HL-60 (cell line): ENCODE measurements at regions not wholly inside any gene's neighbourhood (a gene's known extent, or its start where the extent isn't known, plus 50 kb on each side); places are given as distances from the start of the nearest gene placed in this dataset.

Source experiments
- DNase-seq, 2 experiments: peaks; one replicate each; pipeline ENCODE4 v3.0.0-alpha.2; 2010 to 2020; ENCODE audit warnings: low read depth in 1 of 2, low spot score in 1 of 2
- H3K27ac ChIP-seq: fragments of 250-450 bp; sonication (Bioruptor Pico); replicated peaks from 2 replicates; pipeline ENCODE4 v1.5.1; 2020; ENCODE audit warnings: mild to moderate bottlenecking, moderate library complexity
- H3K27me3 ChIP-seq: fragments of 250-450 bp; sonication (Bioruptor Pico); 2 replicates; pipeline ENCODE4 v1.5.1; 2021; ENCODE audit warnings: mild to moderate bottlenecking, moderate library complexity; ENCODE audit not compliant: insufficient read depth, poor library complexity, severe bottlenecking
- H3K4me3 ChIP-seq: replicated peaks from 2 replicates; pipeline ENCODE4 v1.5.1; 2011; ENCODE audit warnings: mild to moderate bottlenecking, control low read depth, low read length; ENCODE audit not compliant: insufficient read depth
- GABPA ChIP-seq: IDR thresholded peaks from 2 replicates; pipeline ENCODE4 v1.6.1; 2012; ENCODE audit warnings: low read depth
- POLR2AphosphoS5 ChIP-seq: IDR thresholded peaks from 2 replicates; pipeline ENCODE4 v1.6.1; 2012; ENCODE audit warnings: low read depth
- SPI1 ChIP-seq: IDR thresholded peaks from 2 replicates; pipeline ENCODE4 v1.6.1; 2012; ENCODE audit warnings: low read depth, mild to moderate bottlenecking, borderline replicate concordance
- TF ChIP-seq, protein P1 (sequence below): IDR thresholded peaks from 2 replicates; pipeline ENCODE4 v1.6.1; 2012; ENCODE audit warnings: low read depth; ENCODE audit not compliant: insufficient replicate concordance
- TF ChIP-seq, protein P2 (sequence below): IDR thresholded peaks from one replicate; pipeline ENCODE4 v1.5.1; 2011; ENCODE audit warnings: low read length, control low read depth, inconsistent platforms; ENCODE audit not compliant: insufficient read depth

- no peak overlapping the region for H3K4me3 ChIP-seq
- DNase-seq = no peak
- no peaks in the 10 kb centered on the region for H3K27me3 ChIP-seq
- H3K27ac ChIP-seq = no peak overlapping the region
- TF ChIP-seq, protein P1, sequence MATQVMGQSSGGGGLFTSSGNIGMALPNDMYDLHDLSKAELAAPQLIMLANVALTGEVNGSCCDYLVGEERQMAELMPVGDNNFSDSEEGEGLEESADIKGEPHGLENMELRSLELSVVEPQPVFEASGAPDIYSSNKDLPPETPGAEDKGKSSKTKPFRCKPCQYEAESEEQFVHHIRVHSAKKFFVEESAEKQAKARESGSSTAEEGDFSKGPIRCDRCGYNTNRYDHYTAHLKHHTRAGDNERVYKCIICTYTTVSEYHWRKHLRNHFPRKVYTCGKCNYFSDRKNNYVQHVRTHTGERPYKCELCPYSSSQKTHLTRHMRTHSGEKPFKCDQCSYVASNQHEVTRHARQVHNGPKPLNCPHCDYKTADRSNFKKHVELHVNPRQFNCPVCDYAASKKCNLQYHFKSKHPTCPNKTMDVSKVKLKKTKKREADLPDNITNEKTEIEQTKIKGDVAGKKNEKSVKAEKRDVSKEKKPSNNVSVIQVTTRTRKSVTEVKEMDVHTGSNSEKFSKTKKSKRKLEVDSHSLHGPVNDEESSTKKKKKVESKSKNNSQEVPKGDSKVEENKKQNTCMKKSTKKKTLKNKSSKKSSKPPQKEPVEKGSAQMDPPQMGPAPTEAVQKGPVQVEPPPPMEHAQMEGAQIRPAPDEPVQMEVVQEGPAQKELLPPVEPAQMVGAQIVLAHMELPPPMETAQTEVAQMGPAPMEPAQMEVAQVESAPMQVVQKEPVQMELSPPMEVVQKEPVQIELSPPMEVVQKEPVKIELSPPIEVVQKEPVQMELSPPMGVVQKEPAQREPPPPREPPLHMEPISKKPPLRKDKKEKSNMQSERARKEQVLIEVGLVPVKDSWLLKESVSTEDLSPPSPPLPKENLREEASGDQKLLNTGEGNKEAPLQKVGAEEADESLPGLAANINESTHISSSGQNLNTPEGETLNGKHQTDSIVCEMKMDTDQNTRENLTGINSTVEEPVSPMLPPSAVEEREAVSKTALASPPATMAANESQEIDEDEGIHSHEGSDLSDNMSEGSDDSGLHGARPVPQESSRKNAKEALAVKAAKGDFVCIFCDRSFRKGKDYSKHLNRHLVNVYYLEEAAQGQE = no peak
- TF ChIP-seq SPI1 = no peak
- TF ChIP-seq POLR2AphosphoS5 = no peak
These were observed 223.2 kb upstream of the COPS8 start for GRCh38 chr2:236862526-236862925.

GRCh38 chr2:236862961-236863728 is 222.5 kb upstream of the COPS8 start:
- H3K27ac ChIP-seq = no peak overlapping the region
- DNase-seq = no peak
- TF ChIP-seq SPI1 (no peak), GABPA (no peak), POLR2AphosphoS5 (no peak)
- TF ChIP-seq, protein P2, sequence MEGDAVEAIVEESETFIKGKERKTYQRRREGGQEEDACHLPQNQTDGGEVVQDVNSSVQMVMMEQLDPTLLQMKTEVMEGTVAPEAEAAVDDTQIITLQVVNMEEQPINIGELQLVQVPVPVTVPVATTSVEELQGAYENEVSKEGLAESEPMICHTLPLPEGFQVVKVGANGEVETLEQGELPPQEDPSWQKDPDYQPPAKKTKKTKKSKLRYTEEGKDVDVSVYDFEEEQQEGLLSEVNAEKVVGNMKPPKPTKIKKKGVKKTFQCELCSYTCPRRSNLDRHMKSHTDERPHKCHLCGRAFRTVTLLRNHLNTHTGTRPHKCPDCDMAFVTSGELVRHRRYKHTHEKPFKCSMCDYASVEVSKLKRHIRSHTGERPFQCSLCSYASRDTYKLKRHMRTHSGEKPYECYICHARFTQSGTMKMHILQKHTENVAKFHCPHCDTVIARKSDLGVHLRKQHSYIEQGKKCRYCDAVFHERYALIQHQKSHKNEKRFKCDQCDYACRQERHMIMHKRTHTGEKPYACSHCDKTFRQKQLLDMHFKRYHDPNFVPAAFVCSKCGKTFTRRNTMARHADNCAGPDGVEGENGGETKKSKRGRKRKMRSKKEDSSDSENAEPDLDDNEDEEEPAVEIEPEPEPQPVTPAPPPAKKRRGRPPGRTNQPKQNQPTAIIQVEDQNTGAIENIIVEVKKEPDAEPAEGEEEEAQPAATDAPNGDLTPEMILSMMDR = no peak
- TF ChIP-seq, protein P1 = no peak
- no peaks in the 10 kb centered on the region for H3K27me3 ChIP-seq
- no peak overlapping the region for H3K4me3 ChIP-seq

GRCh38 chr2:236863729-236864126 is 222.0 kb upstream of the COPS8 start:
- Histone ChIP-seq H3K4me3 (no peak overlapping the region), H3K27me3 (no peaks in the 10 kb centered on the region), H3K27ac (no peak overlapping the region)
- no peak for DNase-seq
- TF ChIP-seq, protein P2 = no peak

DNA sequence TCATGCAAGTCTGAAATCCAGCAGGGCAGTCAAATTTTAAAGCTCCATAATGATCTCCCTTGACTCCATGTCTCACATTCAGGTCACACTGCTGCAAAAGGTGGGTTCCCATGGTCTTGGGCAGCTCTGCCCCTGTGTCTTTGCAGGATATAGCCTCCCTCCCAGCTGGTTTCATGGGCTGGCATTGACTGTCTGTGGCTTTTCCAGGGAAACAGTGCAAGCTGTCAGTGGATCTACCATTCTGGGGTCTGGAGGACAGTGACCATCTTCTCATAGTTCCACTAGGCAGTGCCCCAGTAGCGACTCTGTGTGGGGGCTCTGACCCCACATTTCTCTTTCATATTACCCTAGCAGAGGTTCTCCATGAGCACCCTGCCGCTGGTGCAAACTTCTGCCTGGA is 220.6 kb upstream of the COPS8 start:
- no peaks in the 10 kb centered on the region for H3K27me3 ChIP-seq
- no peak for TF ChIP-seq GABPA
- no peak for TF ChIP-seq POLR2AphosphoS5
- no peak for TF ChIP-seq SPI1
- TF ChIP-seq, protein P2 = no peak
- TF ChIP-seq, protein P1 = no peak
- no peak for DNase-seq
- H3K27ac ChIP-seq = no peak overlapping the region
- H3K4me3 ChIP-seq = no peak overlapping the region
